ENCODE measurements at regions not wholly inside any gene's neighbourhood (a gene's known extent, or its start where the extent isn't known, plus 50 kb on each side); places are given as distances from the start of the nearest gene placed in this dataset.

DNA sequence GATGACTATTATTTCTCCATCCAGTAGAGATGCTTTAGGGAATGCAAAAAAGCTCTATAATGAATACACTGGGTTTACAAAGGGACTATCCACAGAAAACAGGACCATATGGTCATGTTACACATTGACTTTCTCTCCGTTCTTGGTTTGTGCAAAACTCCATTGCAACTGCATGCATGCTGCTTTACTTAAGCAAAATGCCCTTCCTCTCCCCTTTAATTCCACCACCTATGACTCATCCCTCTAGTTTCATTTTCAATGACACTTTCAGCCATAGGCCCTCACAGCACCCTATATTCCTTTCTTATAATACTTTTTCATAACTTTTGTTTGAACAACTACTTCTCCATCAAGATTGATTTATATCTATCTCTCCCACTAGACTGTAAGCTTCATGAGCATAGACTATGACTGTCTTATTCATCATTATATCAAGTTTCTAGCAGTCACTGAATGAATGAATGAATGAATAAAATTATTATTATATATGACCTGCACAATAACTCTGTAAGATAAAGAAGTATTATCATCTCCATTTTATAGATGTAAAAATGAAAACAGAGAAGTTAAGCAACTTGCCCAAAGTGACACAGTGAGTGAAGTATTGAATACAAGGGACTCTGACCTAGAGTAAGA is 248.9 kb downstream of the PLPP3 start:
- no peaks in the 10 kb centered on the region for H3K4me1 ChIP-seq
- TF ChIP-seq, protein P1, sequence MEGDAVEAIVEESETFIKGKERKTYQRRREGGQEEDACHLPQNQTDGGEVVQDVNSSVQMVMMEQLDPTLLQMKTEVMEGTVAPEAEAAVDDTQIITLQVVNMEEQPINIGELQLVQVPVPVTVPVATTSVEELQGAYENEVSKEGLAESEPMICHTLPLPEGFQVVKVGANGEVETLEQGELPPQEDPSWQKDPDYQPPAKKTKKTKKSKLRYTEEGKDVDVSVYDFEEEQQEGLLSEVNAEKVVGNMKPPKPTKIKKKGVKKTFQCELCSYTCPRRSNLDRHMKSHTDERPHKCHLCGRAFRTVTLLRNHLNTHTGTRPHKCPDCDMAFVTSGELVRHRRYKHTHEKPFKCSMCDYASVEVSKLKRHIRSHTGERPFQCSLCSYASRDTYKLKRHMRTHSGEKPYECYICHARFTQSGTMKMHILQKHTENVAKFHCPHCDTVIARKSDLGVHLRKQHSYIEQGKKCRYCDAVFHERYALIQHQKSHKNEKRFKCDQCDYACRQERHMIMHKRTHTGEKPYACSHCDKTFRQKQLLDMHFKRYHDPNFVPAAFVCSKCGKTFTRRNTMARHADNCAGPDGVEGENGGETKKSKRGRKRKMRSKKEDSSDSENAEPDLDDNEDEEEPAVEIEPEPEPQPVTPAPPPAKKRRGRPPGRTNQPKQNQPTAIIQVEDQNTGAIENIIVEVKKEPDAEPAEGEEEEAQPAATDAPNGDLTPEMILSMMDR (IDR thresholded peaks at IDR 0.05) = no peak
- no peaks in the 10 kb centered on the region for H3K27me3 ChIP-seq
- no peaks in the 10 kb centered on the region for H3K9me3 ChIP-seq
- H3K4me3 ChIP-seq = no peak overlapping the region
- no peak for DNase-seq (ENCODE audit: low spot score)
- no peaks in the 10 kb centered on the region for H3K36me3 ChIP-seq
- H3K27ac ChIP-seq = no peak overlapping the region

DNA sequence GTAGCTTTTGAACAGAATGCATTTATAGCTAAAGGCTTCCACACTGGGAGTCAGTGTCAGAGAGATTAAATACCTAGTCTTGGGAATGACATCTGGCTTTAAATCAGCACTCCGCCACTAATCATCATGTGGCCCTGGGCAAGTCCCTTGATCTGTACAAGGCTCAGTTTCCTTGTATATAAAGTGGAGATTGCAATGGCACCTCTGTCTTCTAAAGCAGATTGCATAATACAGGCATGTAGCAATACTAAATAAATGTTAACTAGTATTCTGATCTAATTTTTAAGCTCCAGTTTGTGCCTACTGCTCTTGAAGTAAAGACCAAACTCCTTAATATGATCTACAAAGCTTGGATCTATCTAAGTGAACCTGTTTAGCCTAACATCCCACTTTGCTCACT is 249.4 kb downstream of the PLPP3 start:
- Histone ChIP-seq H3K27me3 (no peaks in the 10 kb centered on the region), H3K4me3 (no peak overlapping the region), H3K9me3 (no peaks in the 10 kb centered on the region), H3K27ac (no peak overlapping the region), H3K36me3 (no peaks in the 10 kb centered on the region), H3K4me1 (no peaks in the 10 kb centered on the region)
- TF ChIP-seq, protein P1 (IDR thresholded peaks at IDR 0.05) = no peak
- DNase-seq (ENCODE audit: low spot score) = no peak

DNA sequence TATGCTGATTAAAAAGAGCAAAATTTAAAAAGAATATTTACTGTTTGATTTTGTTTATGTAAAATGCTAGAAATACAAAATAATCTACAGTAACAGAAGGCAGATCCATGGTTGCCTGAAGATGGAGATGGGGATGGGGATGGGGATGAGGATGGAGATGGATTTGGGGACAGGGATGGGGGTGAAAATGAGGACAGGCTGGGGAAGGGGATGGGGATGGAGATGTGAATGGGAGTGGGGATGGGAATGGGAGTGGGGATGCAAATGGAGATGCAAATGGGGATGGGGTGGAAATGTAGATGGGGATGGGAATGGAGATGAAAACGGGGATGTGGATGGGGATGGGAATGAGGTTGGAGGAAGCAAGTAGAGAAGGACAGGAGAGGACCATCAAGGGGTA is 252.2 kb downstream of the PLPP3 start:
- TF ChIP-seq, protein P1 (IDR thresholded peaks at IDR 0.05) = no peak
- DNase-seq (ENCODE audit: low spot score) = no peak
- no peaks in the 10 kb centered on the region for H3K27me3 ChIP-seq

DNA sequence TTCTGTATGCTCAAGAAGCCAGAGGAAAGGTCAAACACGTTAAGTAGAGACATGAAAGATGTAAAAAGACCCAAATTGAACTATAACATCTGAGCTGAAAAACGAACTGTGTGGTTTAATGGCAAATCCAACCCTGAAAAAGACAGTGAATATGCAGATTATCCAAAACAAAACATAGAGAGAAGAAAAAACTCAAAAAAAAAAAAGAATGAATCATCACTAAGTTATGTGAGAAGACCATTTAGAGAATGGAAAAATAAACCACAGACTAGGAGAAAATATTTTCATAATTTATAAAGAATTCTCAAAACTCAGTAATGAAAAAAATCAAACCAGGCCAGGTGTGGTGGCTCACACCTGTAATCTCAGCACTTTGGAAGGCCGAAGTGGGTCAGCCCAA is 253.3 kb downstream of the PLPP3 start:
- Histone ChIP-seq H3K27ac (no peak overlapping the region), H3K4me3 (no peak overlapping the region)
- TF ChIP-seq, protein P1 (IDR thresholded peaks at IDR 0.05) = no peak

More for the DNA sequence above, 252.2 kb downstream of the PLPP3 start:
- Histone ChIP-seq H3K36me3 (no peaks in the 10 kb centered on the region), H3K4me1 (no peaks in the 10 kb centered on the region), H3K9me3 (no peaks in the 10 kb centered on the region), H3K4me3 (no peak overlapping the region), H3K27ac (no peak overlapping the region)

DNA sequence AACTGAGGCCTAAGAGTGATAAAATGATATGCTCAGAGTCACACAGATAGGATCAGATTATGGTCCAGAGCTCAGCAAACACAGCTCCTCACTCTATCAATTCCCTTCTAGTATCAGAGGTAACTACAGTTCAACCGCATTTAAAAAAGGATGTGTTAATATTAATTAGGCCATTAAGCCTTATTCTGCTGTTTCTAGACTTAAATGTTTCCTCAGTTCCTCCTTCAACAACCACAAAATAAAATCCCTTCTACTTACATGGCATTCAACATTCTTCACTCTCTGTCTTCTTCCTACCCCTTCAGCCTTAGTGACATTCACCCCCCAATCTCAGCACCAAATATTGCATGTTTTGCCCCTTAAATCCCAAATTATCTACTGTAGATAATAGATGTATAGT is 254.9 kb downstream of the PLPP3 start:
- H3K36me3 ChIP-seq = no peaks in the 10 kb centered on the region
- TF ChIP-seq, protein P1 (IDR thresholded peaks at IDR 0.05) = no peak
- H3K9me3 ChIP-seq = no peaks in the 10 kb centered on the region
- no peak overlapping the region for H3K27ac ChIP-seq
- no peak for DNase-seq (ENCODE audit: low spot score)
- peaks cover 0 to 13% of the 10 kb centered on the region in 2 donors for H3K4me1 ChIP-seq
- H3K4me3 ChIP-seq = no peak overlapping the region
- no peaks in the 10 kb centered on the region for H3K27me3 ChIP-seq

More for the DNA sequence above, 253.3 kb downstream of the PLPP3 start:
- H3K9me3 ChIP-seq = no peaks in the 10 kb centered on the region
- no peaks in the 10 kb centered on the region for H3K36me3 ChIP-seq
- peaks cover 0 to 6% of the 10 kb centered on the region in 2 donors for H3K4me1 ChIP-seq
- DNase-seq (ENCODE audit: low spot score) = no peak
- H3K27me3 ChIP-seq = no peaks in the 10 kb centered on the region

DNA sequence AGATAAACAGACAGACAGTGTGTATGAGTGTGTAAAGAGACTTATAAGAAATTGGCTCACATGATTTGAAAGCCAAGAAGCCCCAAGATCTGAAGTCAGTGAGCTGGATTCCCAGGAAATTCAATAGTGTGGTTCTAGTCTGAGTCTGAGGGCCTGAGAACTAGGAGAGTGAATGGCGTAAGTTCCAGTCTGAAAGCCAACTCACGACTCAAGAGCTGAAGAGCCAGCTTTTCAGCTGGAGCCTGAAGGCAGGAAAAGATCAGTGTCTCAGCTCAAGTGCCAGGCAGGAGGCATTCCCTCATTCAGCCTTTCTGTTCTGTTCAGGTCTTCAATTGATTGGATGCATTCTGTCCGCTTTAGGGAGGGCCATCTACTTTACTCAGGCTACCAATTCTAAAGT is 257.2 kb downstream of the PLPP3 start:
- Histone ChIP-seq H3K27me3 (no peaks in the 10 kb centered on the region), H3K9me3 (no peaks in the 10 kb centered on the region), H3K4me3 (no peak overlapping the region), H3K4me1 (peaks cover 0 to 13% of the 10 kb centered on the region in 2 donors), H3K36me3 (no peaks in the 10 kb centered on the region), H3K27ac (no peak overlapping the region)
- TF ChIP-seq, protein P1 (IDR thresholded peaks at IDR 0.05) = no peak
- DNase-seq (ENCODE audit: low spot score) = no peak
